LNCaP clone FGC (cell line): ENCODE measurements at regions not wholly inside any gene's neighbourhood (a gene's known extent, or its start where the extent isn't known, plus 50 kb on each side); places are given as distances from the start of the nearest gene placed in this dataset.

ENCODE experiments used
- DNase-seq: peaks from one replicate; pipeline ENCODE4 v3.0.0-alpha.2; 2011; ENCODE audit warnings: low read depth
- H3K4me3 ChIP-seq: 2 replicates; pipeline ENCODE4 v1.5.1; 2011; ENCODE audit warnings: mild to moderate bottlenecking, low read depth, low read length, control low read depth
- CTCF ChIP-seq: IDR thresholded peaks from 2 replicates; pipeline ENCODE4 v1.5.1; 2012; ENCODE audit warnings: mild to moderate bottlenecking; ENCODE audit not compliant: control insufficient read depth, insufficient read depth; ENCODE audit errors: extremely low read depth

DNA sequence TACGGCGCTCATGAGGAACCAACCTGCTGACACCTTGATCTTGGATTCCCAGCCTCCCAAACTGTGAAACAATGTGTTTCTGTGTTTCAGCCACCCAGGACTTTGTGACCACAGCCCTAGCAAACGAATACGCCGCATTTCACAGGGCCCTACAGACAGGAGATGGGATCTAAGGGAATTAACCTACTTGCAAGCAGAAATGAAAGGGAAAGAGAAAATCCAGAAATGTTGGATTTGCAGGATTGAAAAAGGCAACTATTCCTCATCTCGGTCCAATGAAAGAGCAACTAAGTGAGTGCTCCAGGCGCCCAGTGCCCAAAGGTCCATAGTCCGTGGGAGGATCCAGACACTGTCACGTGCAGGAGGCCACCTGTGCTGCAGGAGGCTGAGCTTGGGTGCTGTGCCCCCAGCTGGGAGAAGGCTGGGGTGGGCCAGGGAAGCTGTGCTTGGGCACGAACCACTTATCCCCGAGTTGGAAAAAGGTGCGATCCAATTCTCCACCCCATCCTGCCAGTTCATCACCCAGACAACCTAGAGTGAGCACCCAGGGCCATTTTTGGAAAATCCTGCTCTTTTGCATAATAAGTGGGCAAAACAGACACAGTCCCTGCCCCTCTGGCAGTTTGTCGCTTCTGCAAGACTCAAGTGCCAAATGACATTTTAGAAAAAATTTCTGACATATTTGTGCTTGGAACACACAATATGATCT lies 177.9 kb downstream of the C9orf50 start:
- no peak overlapping the region for H3K4me3 ChIP-seq
- no peak for DNase-seq
- no peak for TF ChIP-seq CTCF

GRCh38 chr9:129441852-129442251 lies 179.0 kb downstream of the C9orf50 start:
- DNase-seq, result no peak
- no peak for TF ChIP-seq CTCF
- no peak overlapping the region for H3K4me3 ChIP-seq

DNA sequence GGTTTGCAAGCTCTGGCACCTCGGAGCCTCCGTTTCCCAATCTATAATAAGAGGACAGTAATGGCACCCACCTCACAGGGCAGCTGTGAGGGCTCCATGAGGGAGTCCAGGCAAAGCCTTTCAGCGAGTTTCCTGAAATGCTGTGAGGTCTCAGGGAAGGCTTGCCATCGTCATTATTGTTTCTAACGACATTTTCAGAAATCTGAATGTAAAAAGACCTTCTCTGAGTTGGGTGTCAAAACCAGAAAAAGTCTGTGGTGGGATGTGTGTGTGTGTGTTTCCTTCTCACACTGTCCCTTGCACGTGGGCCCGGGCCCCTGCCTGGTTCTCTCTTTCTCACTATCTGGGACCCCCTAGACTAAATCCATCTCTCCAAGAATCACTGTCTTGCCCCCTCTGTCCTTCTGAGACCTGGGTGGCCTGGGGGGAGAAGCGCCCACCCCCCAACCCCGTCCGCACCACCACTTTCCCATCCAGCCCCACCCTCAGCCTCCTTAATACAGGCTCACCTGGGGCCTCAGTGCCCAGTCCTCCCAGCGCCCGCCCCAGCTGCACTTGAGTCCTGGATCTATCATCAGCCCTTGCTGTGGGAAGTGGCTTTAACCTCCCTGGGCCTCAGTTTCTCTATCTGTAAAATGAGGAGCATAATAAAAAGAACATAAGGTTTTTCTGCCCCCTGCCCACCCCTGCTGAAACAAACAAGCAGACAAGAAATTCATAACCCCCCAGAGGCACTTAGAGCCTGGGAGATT lies 180.3 kb downstream of the C9orf50 start:
- TF ChIP-seq CTCF, result no peak
- DNase-seq, result no peak
- no peak overlapping the region for H3K4me3 ChIP-seq

DNA sequence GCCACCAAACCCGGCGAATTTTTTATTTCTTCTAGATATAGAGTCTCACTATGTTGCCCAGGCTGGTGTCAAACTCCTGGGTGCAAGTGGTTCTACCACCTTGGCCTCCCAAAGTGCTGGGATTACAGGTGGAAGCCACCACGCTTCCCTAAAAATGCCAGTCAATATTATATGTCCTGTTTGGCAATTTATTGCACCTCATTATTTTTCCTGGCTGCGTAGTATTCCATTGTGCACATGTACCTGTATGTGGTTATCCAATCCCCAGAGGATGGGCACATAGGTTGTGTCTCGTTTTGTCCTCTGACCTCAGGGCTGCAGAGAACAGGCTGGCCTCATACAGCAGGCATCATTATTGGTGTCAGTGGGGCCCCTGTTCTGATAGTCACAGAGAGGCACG lies 181.7 kb downstream of the C9orf50 start:
- DNase-seq, result no peak
- no peak overlapping the region for H3K4me3 ChIP-seq
- TF ChIP-seq CTCF, result no peak

GRCh38 chr9:129437626-129438323 lies 183.1 kb downstream of the C9orf50 start:
- H3K4me3 ChIP-seq, result peak overlapping the region; percentile 49
- TF ChIP-seq CTCF, result no peak
- DNase-seq, result no peak

DNA sequence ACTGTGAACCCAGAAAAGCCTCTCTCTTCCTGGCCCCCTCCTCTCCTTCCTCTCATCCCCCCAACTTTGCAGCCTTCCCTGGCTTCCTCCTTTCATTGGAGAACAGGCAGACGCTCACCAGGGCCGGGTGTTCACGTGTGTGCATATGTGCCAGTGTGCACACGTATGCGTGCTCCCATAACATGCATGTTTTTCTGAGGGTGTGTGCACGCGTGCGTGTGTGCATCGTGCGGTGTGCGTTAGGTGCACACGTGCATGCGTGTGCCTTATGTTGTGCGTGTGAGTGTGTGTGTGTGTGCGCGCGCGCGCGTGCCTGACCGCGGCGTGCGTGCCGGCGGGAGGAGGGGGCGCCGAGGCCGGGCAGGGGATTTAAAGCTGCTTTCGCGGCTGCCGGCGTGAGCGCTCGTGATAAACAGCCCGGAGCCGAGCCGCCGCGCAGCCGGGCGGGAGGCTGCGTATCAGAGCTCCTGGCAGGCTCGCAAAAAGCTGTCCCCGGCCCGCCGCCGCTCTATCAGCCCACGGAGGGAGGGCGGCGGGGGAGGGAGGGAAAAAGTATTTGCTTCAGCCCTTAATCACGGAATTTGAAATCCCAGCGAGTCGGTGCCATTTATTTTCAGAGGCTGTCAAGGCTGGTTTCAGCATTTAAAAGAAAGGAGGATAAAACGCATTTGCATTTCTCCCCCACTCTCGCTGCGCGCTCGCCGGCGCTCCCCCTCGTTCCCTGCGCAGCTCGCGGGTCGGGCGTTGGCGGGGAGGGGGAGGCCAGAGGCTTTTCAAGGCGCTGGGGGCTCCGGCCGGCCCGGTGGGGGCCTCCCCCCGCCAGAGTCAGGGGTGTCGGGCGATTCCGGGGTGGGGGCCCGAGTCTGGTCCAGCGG lies 183.9 kb downstream of the C9orf50 start:
- no peak for DNase-seq
- TF ChIP-seq CTCF, result no peak
- peak overlapping the region; percentile 49 for H3K4me3 ChIP-seq
